HepG2 (cell line): ENCODE measurements at regions not wholly inside any gene's neighbourhood (a gene's known extent, or its start where the extent isn't known, plus 50 kb on each side); places are given as distances from the start of the nearest gene placed in this dataset.

Experiments
- ATAC-seq: fragments of 200-7000 bp; cut with Tn5 transposase; 3 replicates; pipeline ENCODE4 v1.9.1; 2020; ENCODE audit warnings: mild to moderate bottlenecking, moderate library complexity
- BruUV-seq: library from RNA; stranded (reverse); fragments of 400-500 nt; replicated peaks from 2 replicates; lab custom pipeline; 2021; lab: Mats Ljungman, UMichigan
- CTCF ChIA-PET: fragments of 300-600 bp; formaldehyde crosslinking; extraction: SDS; loops from one replicate; lab custom pipeline; 2021; ENCODE audit warnings: low total read pairs, inconsistent platforms, low intra/inter-chr PET ratio; lab: Yijun Ruan, JAX
- POLR2A ChIA-PET: fragments of 350-600 bp; sonication (Branson Sonifier 250); formaldehyde crosslinking; loops from one replicate; lab custom pipeline; 2020; ENCODE audit warnings: antibody characterized with exemption, inconsistent platforms; lab: Yijun Ruan, JAX
- DNase-seq: peaks from one replicate; pipeline ENCODE4 v3.0.0-alpha.2; 2015; ENCODE audit warnings: low spot score
- FAIRE-seq: peaks from 3 replicates; lab custom pipeline; 2011; peaks lifted over from hg19 to GRCh38; lab: Jason Lieb, UNC
- H2AFZ ChIP-seq: one replicate; pipeline ENCODE4 v1.6.1; 2011; ENCODE audit warnings: low read length, inconsistent platforms
- H3K27ac ChIP-seq: fragments of 300-600 bp; 3 replicates; pipeline ENCODE4 v1.8.0; 2011; ENCODE audit warnings: mixed run types, mild to moderate bottlenecking, mixed read lengths, low read length, inconsistent platforms; ENCODE audit not compliant: insufficient read depth; ENCODE audit errors: extremely low read length
- H3K27me3 ChIP-seq, 2 experiments: fragments of 200-600 bp in 1 of 2; 2 replicates in 1 of 2; 3 replicates in 1 of 2; pipeline versions ENCODE4 v1.6.0 to v1.8.0; 2011; ENCODE audit warnings: low read length in 2 of 2, mild to moderate bottlenecking in 2 of 2, moderate library complexity in 2 of 2, inconsistent platforms in 1 of 2; ENCODE audit not compliant: insufficient read depth in 2 of 2, control insufficient read depth in 1 of 2
- H3K36me3 ChIP-seq, 2 experiments: fragments of 200-600 bp in 1 of 2; replicated peaks in 1 of 2; 2 replicates in 1 of 2; 3 replicates in 1 of 2; pipeline versions ENCODE4 v1.5.1 to v1.8.0; 2011; ENCODE audit warnings: low read length in 2 of 2, inconsistent platforms in 1 of 2; ENCODE audit not compliant: insufficient read depth in 2 of 2, control insufficient read depth in 1 of 2
- H3K4me1 ChIP-seq: 2 replicates; pipeline ENCODE4 v1.5.1; 2012; ENCODE audit warnings: low read length, inconsistent platforms; ENCODE audit not compliant: insufficient read depth
- H3K4me2 ChIP-seq: 2 replicates; pipeline ENCODE4 v1.6.0; 2011; ENCODE audit warnings: low read depth, low read length, inconsistent platforms
- H3K4me3 ChIP-seq, 3 experiments: fragments of 200-600 bp in 1 of 3; sonication (generic), shearing (Covaris generic) in 1 of 3; replicated peaks in 1 of 3; 2 replicates each; pipeline ENCODE4 v1.5.1; 2011 to 2016; ENCODE audit warnings: low read length in 3 of 3, inconsistent platforms in 2 of 3, low read depth in 2 of 3, mild to moderate bottlenecking in 2 of 3, control low read depth in 1 of 3, mixed read lengths in 1 of 3; ENCODE audit not compliant: insufficient read depth in 1 of 3
- H3K79me2 ChIP-seq: one replicate; pipeline ENCODE4 v1.6.1; 2011; ENCODE audit warnings: low read length, inconsistent platforms; ENCODE audit not compliant: insufficient read depth
- H3K9ac ChIP-seq: 2 replicates; pipeline ENCODE4 v1.6.0; 2011; ENCODE audit warnings: mild to moderate bottlenecking, low read depth, low read length, inconsistent platforms; ENCODE audit not compliant: insufficient read depth
- H3K9me3 ChIP-seq: 2 replicates; pipeline ENCODE4 v1.5.1; 2012; ENCODE audit warnings: mild to moderate bottlenecking, low read length
- H4K20me1 ChIP-seq: 2 replicates; pipeline ENCODE4 v1.6.0; 2011; ENCODE audit warnings: inconsistent platforms, mild to moderate bottlenecking, low read length, moderate library complexity; ENCODE audit not compliant: insufficient read depth
- AHR ChIP-seq: IDR thresholded peaks from 2 replicates; pipeline ENCODE4 v1.6.1; 2018; ENCODE audit warnings: missing genetic modification reagents, missing compliant biosample characterization
- EHMT2 ChIP-seq: fragments of 200-600 bp; sonication (generic); IDR thresholded peaks from 2 replicates; pipeline ENCODE4 v1.7.0; 2017; ENCODE audit warnings: antibody characterized with exemption, low read depth, low read length, borderline replicate concordance
- GFI1 ChIP-seq: sonication (generic); formaldehyde crosslinking; IDR thresholded peaks from 2 replicates; pipeline ENCODE4 v1.5.0; 2020; ENCODE audit warnings: missing genetic modification reagents, mild to moderate bottlenecking, borderline replicate concordance
- KLF16 ChIP-seq, 2 experiments: sonication (generic) in 1 of 2; formaldehyde crosslinking in 1 of 2; IDR thresholded peaks; 2 replicates each; pipeline versions ENCODE4 v1.6.1 to v1.8.0; 2016 to 2023; ENCODE audit warnings: missing genetic modification reagents in 2 of 2, missing compliant biosample characterization in 1 of 2
- SP140L ChIP-seq: sonication (generic); formaldehyde crosslinking; IDR thresholded peaks from 2 replicates; pipeline ENCODE4 v1.4.0; 2020; ENCODE audit warnings: missing genetic modification reagents, borderline replicate concordance
- ZNF775 ChIP-seq: sonication (generic); formaldehyde crosslinking; IDR thresholded peaks from 2 replicates; pipeline ENCODE4 v1.4.0; 2020; ENCODE audit warnings: missing genetic modification reagents, mild to moderate bottlenecking, moderate library complexity, borderline replicate concordance
- ZNF782 ChIP-seq: sonication (generic); formaldehyde crosslinking; IDR thresholded peaks from 2 replicates; pipeline ENCODE4 v1.4.0; 2020; ENCODE audit warnings: missing genetic modification reagents, mild to moderate bottlenecking, borderline replicate concordance
- ZNF792 ChIP-seq: IDR thresholded peaks from 2 replicates; pipeline ENCODE4 v1.6.1; 2016
- WGBS: methylation state at CpG from one replicate; pipeline ENCODE4 v1.1.6; 2017; ENCODE audit warnings: low lambda C conversion rate; 5-methylcytosine and 5-hydroxymethylcytosine counted together
- in situ Hi-C: cut with HindIII; loops from 2 replicates; pipeline ENCODE4 v1.10.0; 2017; ENCODE audit warnings: low pct_unique_long_range_greater_than_20kb; ENCODE audit not compliant: extremely low pct_ligation_motif_present
- intact Hi-C: fragments of 100-400 bp; cut with micrococcal nuclease; formaldehyde crosslinking; loops from one replicate; pipeline ENCODE4 v1.10.0; 2022; ENCODE audit not compliant: unreplicated experiment
- TF ChIP-seq, protein P1 (sequence below): sonication (generic); formaldehyde crosslinking; IDR thresholded peaks from 2 replicates; pipeline ENCODE4 v1.4.0; 2020; ENCODE audit warnings: mild to moderate bottlenecking, missing genetic modification reagents

GRCh38 chr3:84877092-84877491 lies 81.7 kb upstream of the CADM2 start:
- CTCF ChIA-PET: no interaction called here
- no peak for FAIRE-seq
- no peaks in the 10 kb centered on the region for H4K20me1 ChIP-seq

More at GRCh38 chr3:84877092-84877491, 81.7 kb upstream of the CADM2 start:
- ATAC-seq (no peak), DNase-seq (no peak)
- H3K4me2 ChIP-seq: no peak overlapping the region
- H3K27ac ChIP-seq: no peak overlapping the region
- H3K79me2 ChIP-seq: no peaks in the 10 kb centered on the region
- in situ Hi-C loops (no loop called here), intact Hi-C loops (no loop called here)
- H3K4me3 ChIP-seq: no peak overlapping the region
- no TSS peak for BruUV-seq
- no peak overlapping the region for H3K9ac ChIP-seq
- TF ChIP-seq GFI1 (CRISPR knock-in tag): no peak
- no peak for TF ChIP-seq ZNF792
- no peak for TF ChIP-seq ZNF775 (CRISPR knock-in tag)
- TF ChIP-seq KLF16 (CRISPR knock-in tag; IDR thresholded peaks at IDR 0.05): no peak
- no peak for TF ChIP-seq SP140L (CRISPR knock-in tag)
- no peak for TF ChIP-seq ZNF782 (CRISPR knock-in tag)
- TF ChIP-seq AHR (CRISPR knock-in tag): no peak
- TF ChIP-seq, protein P1, sequence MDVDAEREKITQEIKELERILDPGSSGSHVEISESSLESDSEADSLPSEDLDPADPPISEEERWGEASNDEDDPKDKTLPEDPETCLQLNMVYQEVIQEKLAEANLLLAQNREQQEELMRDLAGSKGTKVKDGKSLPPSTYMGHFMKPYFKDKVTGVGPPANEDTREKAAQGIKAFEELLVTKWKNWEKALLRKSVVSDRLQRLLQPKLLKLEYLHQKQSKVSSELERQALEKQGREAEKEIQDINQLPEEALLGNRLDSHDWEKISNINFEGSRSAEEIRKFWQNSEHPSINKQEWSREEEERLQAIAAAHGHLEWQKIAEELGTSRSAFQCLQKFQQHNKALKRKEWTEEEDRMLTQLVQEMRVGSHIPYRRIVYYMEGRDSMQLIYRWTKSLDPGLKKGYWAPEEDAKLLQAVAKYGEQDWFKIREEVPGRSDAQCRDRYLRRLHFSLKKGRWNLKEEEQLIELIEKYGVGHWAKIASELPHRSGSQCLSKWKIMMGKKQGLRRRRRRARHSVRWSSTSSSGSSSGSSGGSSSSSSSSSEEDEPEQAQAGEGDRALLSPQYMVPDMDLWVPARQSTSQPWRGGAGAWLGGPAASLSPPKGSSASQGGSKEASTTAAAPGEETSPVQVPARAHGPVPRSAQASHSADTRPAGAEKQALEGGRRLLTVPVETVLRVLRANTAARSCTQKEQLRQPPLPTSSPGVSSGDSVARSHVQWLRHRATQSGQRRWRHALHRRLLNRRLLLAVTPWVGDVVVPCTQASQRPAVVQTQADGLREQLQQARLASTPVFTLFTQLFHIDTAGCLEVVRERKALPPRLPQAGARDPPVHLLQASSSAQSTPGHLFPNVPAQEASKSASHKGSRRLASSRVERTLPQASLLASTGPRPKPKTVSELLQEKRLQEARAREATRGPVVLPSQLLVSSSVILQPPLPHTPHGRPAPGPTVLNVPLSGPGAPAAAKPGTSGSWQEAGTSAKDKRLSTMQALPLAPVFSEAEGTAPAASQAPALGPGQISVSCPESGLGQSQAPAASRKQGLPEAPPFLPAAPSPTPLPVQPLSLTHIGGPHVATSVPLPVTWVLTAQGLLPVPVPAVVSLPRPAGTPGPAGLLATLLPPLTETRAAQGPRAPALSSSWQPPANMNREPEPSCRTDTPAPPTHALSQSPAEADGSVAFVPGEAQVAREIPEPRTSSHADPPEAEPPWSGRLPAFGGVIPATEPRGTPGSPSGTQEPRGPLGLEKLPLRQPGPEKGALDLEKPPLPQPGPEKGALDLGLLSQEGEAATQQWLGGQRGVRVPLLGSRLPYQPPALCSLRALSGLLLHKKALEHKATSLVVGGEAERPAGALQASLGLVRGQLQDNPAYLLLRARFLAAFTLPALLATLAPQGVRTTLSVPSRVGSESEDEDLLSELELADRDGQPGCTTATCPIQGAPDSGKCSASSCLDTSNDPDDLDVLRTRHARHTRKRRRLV (CRISPR knock-in tag): no peak
- no peak for TF ChIP-seq EHMT2
- H3K27me3 ChIP-seq: no peaks in the 10 kb centered on the region
- H3K4me1 ChIP-seq: no peaks in the 10 kb centered on the region
- no peaks in the 10 kb centered on the region for H3K36me3 ChIP-seq
- WGBS: 86% methylated on average over 3 of the region's 3 CpGs
- no peak overlapping the region for H2AFZ ChIP-seq
- H3K9me3 ChIP-seq: no peaks in the 10 kb centered on the region
- POLR2A ChIA-PET: no interaction called here
